ENCODE measurements at regions not wholly inside any gene's neighbourhood (a gene's known extent, or its start where the extent isn't known, plus 50 kb on each side); places are given as distances from the start of the nearest gene placed in this dataset.
"Not testable (repeated sequence)": the region's sequence is repeated elsewhere in the genome, so short reads cannot be mapped to it uniquely, and the experiment has no call there.

- DNase-seq (ENCODE audit: low spot score): no peak
These were observed 303.5 kb upstream of the ST8SIA4 start for GRCh38 chr5:101206534-101206933.

DNA sequence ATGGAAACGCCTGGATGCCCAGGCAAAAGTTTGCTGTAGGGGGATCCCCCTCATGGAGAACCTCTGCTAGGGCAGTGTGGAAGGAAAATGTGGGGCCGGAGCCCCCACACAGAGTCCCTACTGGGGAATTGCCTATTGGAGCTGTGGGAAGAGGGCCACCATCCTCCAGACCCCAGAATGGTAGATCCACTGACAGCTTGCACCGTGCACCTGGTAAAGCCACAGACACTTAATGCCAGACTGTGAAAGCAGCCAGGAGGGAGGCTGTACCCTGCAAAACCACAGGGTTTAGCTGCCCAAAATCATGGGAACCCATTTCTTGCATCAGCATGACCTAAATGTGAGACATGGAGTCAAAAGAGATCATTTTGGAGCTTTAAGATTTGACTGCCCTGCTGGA is 302.0 kb upstream of the ST8SIA4 start:
- DNase-seq (ENCODE audit: low spot score): not testable (repeated sequence)

GRCh38 chr5:101180365-101180764 is 277.3 kb upstream of the ST8SIA4 start:
- not testable (repeated sequence) for DNase-seq (ENCODE audit: low spot score)

- DNase-seq (ENCODE audit: low spot score): no peak
These were observed 273.5 kb upstream of the ST8SIA4 start for GRCh38 chr5:101176605-101177004.

DNA sequence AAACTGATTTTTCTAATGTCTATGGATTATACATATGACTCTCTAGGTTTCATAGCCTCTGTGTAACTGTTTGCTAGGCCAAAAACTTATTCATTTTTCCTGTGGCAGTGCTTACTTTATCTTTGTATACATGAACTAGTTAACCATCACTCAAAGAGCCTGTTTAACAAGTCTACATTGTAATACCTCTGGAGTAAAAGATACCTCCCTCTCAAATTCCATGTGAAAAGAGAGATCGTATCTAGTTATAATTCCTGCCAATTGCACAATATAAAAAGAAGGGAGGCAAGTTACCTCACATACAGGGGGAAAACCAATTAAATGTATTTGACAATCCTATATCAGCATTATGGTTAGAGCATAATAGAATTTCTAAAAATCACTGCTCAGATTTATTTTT is 271.9 kb upstream of the ST8SIA4 start:
- no peak for DNase-seq (ENCODE audit: low spot score)

GRCh38 chr5:101163088-101163487 is 260.0 kb upstream of the ST8SIA4 start:
- DNase-seq (ENCODE audit: low spot score): no peak

- peak; percentile 16 for DNase-seq (ENCODE audit: low spot score)
These were observed 256.9 kb upstream of the ST8SIA4 start for GRCh38 chr5:101160002-101160401.

- DNase-seq (ENCODE audit: low spot score): no peak
These were observed 255.9 kb upstream of the ST8SIA4 start for GRCh38 chr5:101159006-101159405.

GRCh38 chr5:101153526-101153925 is 250.4 kb upstream of the ST8SIA4 start:
- no peak for DNase-seq (ENCODE audit: low spot score)

DNA sequence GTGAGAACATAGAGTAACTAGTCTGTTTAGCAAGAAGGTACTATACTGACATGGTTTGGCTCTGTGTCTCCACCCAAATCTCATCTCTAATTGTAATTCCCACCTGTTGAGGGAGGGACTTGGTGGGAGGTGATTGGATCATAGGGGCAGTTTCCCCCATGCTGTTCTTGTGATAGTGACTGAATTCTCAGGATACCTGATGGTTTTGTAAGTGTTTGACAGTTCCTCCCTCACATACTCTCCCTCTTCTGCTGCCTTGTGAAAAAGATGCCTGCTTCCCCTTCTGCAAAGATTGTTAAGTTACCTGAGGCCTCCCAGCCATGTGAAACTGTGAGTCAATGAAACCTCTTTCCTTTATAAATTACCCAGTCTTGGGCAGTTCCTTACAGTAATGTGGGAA is 240.4 kb upstream of the ST8SIA4 start:
- no peak for DNase-seq (ENCODE audit: low spot score)

- no peak for DNase-seq (ENCODE audit: low spot score)
These were observed 239.0 kb upstream of the ST8SIA4 start for GRCh38 chr5:101142102-101142501.

- DNase-seq (ENCODE audit: low spot score): no peak
These were observed 233.4 kb upstream of the ST8SIA4 start for GRCh38 chr5:101136454-101136853.

- no peak for DNase-seq (ENCODE audit: low spot score)
These were observed 220.3 kb upstream of the ST8SIA4 start for GRCh38 chr5:101123363-101123762.

DNA sequence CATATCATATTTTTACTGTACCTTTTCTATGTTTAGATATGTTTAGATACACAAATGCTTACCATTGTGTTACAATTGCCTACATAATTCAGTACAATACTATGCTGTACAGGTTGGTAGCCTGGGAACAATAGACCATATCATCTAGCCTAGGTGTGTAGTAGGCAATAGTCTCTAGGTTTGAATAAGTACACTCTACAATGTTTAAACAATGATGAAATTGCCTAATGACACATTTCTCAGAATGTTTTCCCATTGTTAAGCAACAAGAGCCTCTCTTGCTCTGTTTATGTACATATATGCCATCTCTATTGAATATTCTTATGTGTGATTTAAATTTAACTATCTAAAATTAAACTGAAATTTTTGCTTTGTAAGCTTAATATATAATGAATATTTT is 209.6 kb upstream of the ST8SIA4 start:
- DNase-seq (ENCODE audit: low spot score): no peak

GRCh38 chr5:101103874-101104273 is 200.8 kb upstream of the ST8SIA4 start:
- DNase-seq (ENCODE audit: low spot score): peak; percentile 25

- no peak for DNase-seq (ENCODE audit: low spot score)
These were observed 199.4 kb upstream of the ST8SIA4 start for GRCh38 chr5:101102506-101102905.

DNA sequence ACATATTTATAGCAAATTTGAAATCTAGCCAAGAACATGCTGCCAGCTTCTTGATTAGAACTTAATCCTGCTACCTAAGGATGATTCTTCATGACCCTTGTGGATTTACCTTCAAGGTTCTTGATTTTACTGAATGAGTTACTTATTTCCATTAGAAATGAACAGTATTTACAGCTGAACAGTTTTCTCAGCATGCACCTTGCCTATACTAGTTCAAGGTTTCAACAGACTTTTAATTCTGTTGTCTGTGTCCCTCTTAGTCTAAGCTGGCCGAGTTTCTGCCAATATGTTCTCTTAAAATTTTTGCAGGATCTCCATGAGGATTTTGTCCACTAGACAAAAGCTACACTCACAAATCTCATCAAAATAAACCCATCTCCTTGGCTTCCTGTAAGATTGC is 188.8 kb upstream of the ST8SIA4 start:
- no peak for DNase-seq (ENCODE audit: low spot score)

- no peak for DNase-seq (ENCODE audit: low spot score)
These were observed 181.3 kb upstream of the ST8SIA4 start for GRCh38 chr5:101084353-101084752.

GRCh38 chr5:101080462-101081240 is 177.6 kb upstream of the ST8SIA4 start:
- DNase-seq (ENCODE audit: low spot score): no peak

- no peak for DNase-seq (ENCODE audit: low spot score)
These were observed 165.2 kb upstream of the ST8SIA4 start for GRCh38 chr5:101068298-101068697.

DNA sequence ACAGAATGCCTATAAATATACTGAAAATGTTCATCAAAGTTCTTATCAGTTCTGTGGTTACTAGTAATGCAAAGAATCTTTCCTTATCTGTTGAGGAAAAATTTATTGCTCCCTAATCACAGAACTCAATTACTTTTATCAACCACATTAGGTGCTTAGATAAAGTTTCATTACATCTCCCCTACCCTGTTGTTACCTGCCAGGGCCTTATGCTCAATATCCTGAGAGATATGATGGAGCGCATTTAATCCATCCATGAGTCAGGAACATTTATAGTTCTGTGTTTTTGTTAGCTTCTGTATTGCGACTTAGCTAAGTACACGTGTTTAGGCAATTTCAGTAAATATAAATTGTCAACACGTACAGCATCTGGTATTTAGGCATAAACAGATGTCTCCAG is 164.3 kb upstream of the ST8SIA4 start:
- no peak for DNase-seq (ENCODE audit: low spot score)

- no peak for DNase-seq (ENCODE audit: low spot score)
These were observed 159.8 kb upstream of the ST8SIA4 start for GRCh38 chr5:101062902-101063301.

DNA sequence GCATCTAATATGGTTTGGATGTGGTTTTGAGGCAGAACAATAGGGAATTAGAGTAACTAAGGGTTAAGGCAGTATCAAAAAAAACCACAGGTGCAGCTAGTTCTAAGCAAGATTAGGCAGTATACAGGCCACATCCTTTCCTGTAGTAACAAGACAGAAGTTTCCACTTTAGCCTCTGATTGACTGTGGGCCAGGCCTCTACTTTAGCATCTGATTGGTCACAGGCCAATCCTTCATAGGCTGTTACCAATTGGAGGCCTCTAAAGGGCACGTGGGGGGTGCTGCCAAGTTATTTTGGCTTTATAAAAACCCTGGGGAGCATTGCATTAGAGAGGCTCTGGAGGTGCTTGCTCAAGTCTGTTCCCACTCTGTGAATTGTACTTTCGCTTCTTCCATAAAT is 144.1 kb upstream of the ST8SIA4 start:
- no peak for DNase-seq (ENCODE audit: low spot score)

- no peak for DNase-seq (ENCODE audit: low spot score)
These were observed 142.6 kb upstream of the ST8SIA4 start for GRCh38 chr5:101045689-101046088.

Measured in H4 (cell line).